H1 (cell line): ENCODE measurements at regions not wholly inside any gene's neighbourhood (a gene's known extent, or its start where the extent isn't known, plus 50 kb on each side); places are given as distances from the start of the nearest gene placed in this dataset.

Experiments
- CTCF ChIA-PET: fragments of 300-600 bp; sonication (Branson Sonifier 250); formaldehyde crosslinking; loops from one replicate; lab custom pipeline; 2021; ENCODE audit not compliant: partially characterized antibody; lab: Charles Lee
- POLR2A ChIA-PET: fragments of 300-600 bp; sonication (Branson Sonifier 250); formaldehyde crosslinking; loops from one replicate; lab custom pipeline; 2021; ENCODE audit warnings: inconsistent platforms; ENCODE audit not compliant: partially characterized antibody; lab: Charles Lee
- DNase-seq, 2 experiments: peaks; one replicate each; pipeline versions ENCODE4 v3.0.0 to v3.0.0-alpha.2; 2010 to 2022; ENCODE audit warnings: low spot score in 2 of 2, low read depth in 1 of 2, mixed read lengths in 1 of 2
- FAIRE-seq: peaks from 2 replicates; lab custom pipeline; 2011; peaks lifted over from hg19 to GRCh38; lab: Jason Lieb, UNC
- H2AFZ ChIP-seq: 2 replicates; pipeline ENCODE4 v1.8.1; 2012; ENCODE audit warnings: low read length, inconsistent platforms
- H2AK5ac ChIP-seq: 2 replicates; pipeline ENCODE4 v1.6.1; 2013; ENCODE audit warnings: low read depth, low read length
- H2BK120ac ChIP-seq: replicated peaks from 2 replicates; pipeline ENCODE3; 2013; ENCODE audit warnings: low read depth, low read length, inconsistent platforms
- H2BK12ac ChIP-seq: 2 replicates; pipeline ENCODE4 v1.6.1; 2013; ENCODE audit warnings: low read depth, low read length
- H2BK15ac ChIP-seq: 2 replicates; pipeline ENCODE4 v1.6.1; 2013; ENCODE audit warnings: low read length
- H2BK20ac ChIP-seq: 2 replicates; pipeline ENCODE4 v1.6.1; 2013; ENCODE audit warnings: low read length
- H2BK5ac ChIP-seq: 2 replicates; pipeline ENCODE4 v1.6.1; 2013; ENCODE audit warnings: low read depth, low read length
- H3K14ac ChIP-seq: 2 replicates; pipeline ENCODE4 v1.6.1; 2013; ENCODE audit warnings: inconsistent platforms; ENCODE audit not compliant: insufficient read length
- H3K18ac ChIP-seq: 2 replicates; pipeline ENCODE4 v1.6.1; 2013; ENCODE audit warnings: low read length; ENCODE audit errors: extremely low read depth
- H3K23ac ChIP-seq: 2 replicates; pipeline ENCODE4 v1.6.1; 2013; ENCODE audit warnings: inconsistent platforms; ENCODE audit not compliant: insufficient read length
- H3K23me2 ChIP-seq: 2 replicates; pipeline ENCODE4 v1.6.1; 2013; ENCODE audit warnings: low read depth, low read length
- H3K27ac ChIP-seq: 2 replicates; pipeline ENCODE4 v1.6.1; 2011; ENCODE audit warnings: low read depth, low read length, inconsistent platforms
- H3K27me3 ChIP-seq, 4 experiments: replicated peaks in 1 of 4; 1 replicate in 1 of 4; 2 replicates in 3 of 4; pipeline versions ENCODE4 v1.6.1 to v1.8.1; 2011 to 2013; ENCODE audit warnings: low read length in 3 of 4, mild to moderate bottlenecking in 3 of 4, inconsistent platforms in 2 of 4, mixed read lengths in 2 of 4, moderate library complexity in 1 of 4; ENCODE audit not compliant: control insufficient read depth in 3 of 4, insufficient read depth in 3 of 4; ENCODE audit errors: extremely low read depth in 1 of 4
- H3K36me3 ChIP-seq, 4 experiments: 2 replicates each; pipeline versions ENCODE4 v1.6.1 to v1.8.1; 2011 to 2013; ENCODE audit warnings: mild to moderate bottlenecking in 4 of 4, low read length in 3 of 4, moderate library complexity in 2 of 4, control low read depth in 1 of 4, inconsistent platforms in 1 of 4; ENCODE audit not compliant: insufficient read depth in 4 of 4, control insufficient read depth in 2 of 4
- H3K4ac ChIP-seq: replicated peaks from 2 replicates; pipeline ENCODE3; 2013; ENCODE audit warnings: low read length, low read depth, mixed read lengths, inconsistent platforms; ENCODE audit not compliant: insufficient read length
- H3K4me1 ChIP-seq, 4 experiments: replicated peaks in 1 of 4; 1 replicate in 1 of 4; 2 replicates in 3 of 4; pipeline versions ENCODE4 v1.6.1 to v1.8.1; 2011 to 2013; ENCODE audit warnings: low read length in 3 of 4, inconsistent platforms in 2 of 4, mixed read lengths in 1 of 4; ENCODE audit not compliant: insufficient read depth in 4 of 4, control insufficient read depth in 3 of 4
- H3K4me2 ChIP-seq, 2 experiments: 2 replicates each; pipeline versions ENCODE4 v1.6.1 to v1.8.1; 2011 to 2013; ENCODE audit warnings: low read depth in 2 of 2, low read length in 2 of 2, control low read depth in 1 of 2, inconsistent platforms in 1 of 2, mild to moderate bottlenecking in 1 of 2; ENCODE audit not compliant: insufficient read depth in 1 of 2
- H3K4me3 ChIP-seq, 4 experiments: fragments of 200-600, 300-600 bp in 1 of 4; sonication (generic), shearing (Covaris generic), sonication (Bioruptor Twin) in 1 of 4; 2 replicates each; pipeline versions ENCODE4 v1.5.1 to v1.8.1; 2011 to 2016; ENCODE audit warnings: low read length in 4 of 4, low read depth in 3 of 4, control low read depth in 2 of 4, inconsistent platforms in 2 of 4, mild to moderate bottlenecking in 2 of 4, mixed read lengths in 1 of 4, moderate library complexity in 1 of 4; ENCODE audit not compliant: insufficient read depth in 2 of 4; ENCODE audit errors: extremely low read depth in 1 of 4
- H3K56ac ChIP-seq: replicated peaks from 2 replicates; pipeline ENCODE3; 2013; ENCODE audit warnings: low read depth, mild to moderate bottlenecking, mixed read lengths, low read length, inconsistent platforms; ENCODE audit not compliant: insufficient read length
- H3K79me1 ChIP-seq: 2 replicates; pipeline ENCODE4 v1.6.1; 2013; ENCODE audit warnings: low read depth, low read length, control low read depth
- H3K79me2 ChIP-seq, 2 experiments: 2 replicates each; pipeline versions ENCODE4 v1.6.1 to v1.8.1; 2012 to 2013; ENCODE audit warnings: low read length in 2 of 2, mild to moderate bottlenecking in 2 of 2, inconsistent platforms in 1 of 2; ENCODE audit not compliant: insufficient read depth in 2 of 2, control insufficient read depth in 1 of 2
- H3K9ac ChIP-seq, 4 experiments: replicated peaks in 1 of 4; 1 replicate in 1 of 4; 2 replicates in 3 of 4; pipeline versions ENCODE4 v1.6.1 to v1.8.1; 2011 to 2013; ENCODE audit warnings: low read depth in 3 of 4, low read length in 3 of 4, control low read depth in 2 of 4, mild to moderate bottlenecking in 2 of 4, moderate library complexity in 2 of 4, inconsistent platforms in 1 of 4; ENCODE audit errors: extremely low read depth in 1 of 4
- H3K9me3 ChIP-seq, 2 experiments: 2 replicates each; pipeline versions ENCODE4 v1.6.1 to v1.8.1; 2012 to 2013; ENCODE audit warnings: mild to moderate bottlenecking in 2 of 2, moderate library complexity in 2 of 2, control low read depth in 1 of 2, inconsistent platforms in 1 of 2, low read depth in 1 of 2, low read length in 1 of 2, mixed read lengths in 1 of 2; ENCODE audit not compliant: insufficient read depth in 2 of 2
- H4K20me1 ChIP-seq, 2 experiments: replicated peaks in 1 of 2; 2 replicates each; pipeline versions ENCODE3 to v1.8.1; 2011 to 2013; ENCODE audit warnings: inconsistent platforms in 2 of 2, low read length in 2 of 2, mild to moderate bottlenecking in 1 of 2; ENCODE audit not compliant: insufficient read depth in 2 of 2, control insufficient read depth in 1 of 2
- H4K5ac ChIP-seq: 2 replicates; pipeline ENCODE4 v1.6.1; 2013; ENCODE audit warnings: low read length, low read depth, mixed read lengths, inconsistent platforms; ENCODE audit not compliant: insufficient read length
- H4K8ac ChIP-seq: 2 replicates; pipeline ENCODE4 v1.8.0; 2013; ENCODE audit warnings: mild to moderate bottlenecking, moderate library complexity, low read length, inconsistent platforms; ENCODE audit not compliant: insufficient read depth; ENCODE audit errors: extremely low read depth
- H4K91ac ChIP-seq: replicated peaks from 2 replicates; pipeline ENCODE3; 2013; ENCODE audit warnings: low read length, mixed read lengths, inconsistent platforms; ENCODE audit not compliant: insufficient read length
- HDAC2 ChIP-seq, 2 experiments: fragments of 300-600 bp in 1 of 2; sonication (generic) in 1 of 2; IDR thresholded peaks; 2 replicates each; pipeline ENCODE4 v1.6.1; 2011 to 2012; ENCODE audit warnings: low read depth in 2 of 2, low read length in 2 of 2, mild to moderate bottlenecking in 2 of 2, moderate library complexity in 2 of 2, borderline replicate concordance in 1 of 2, inconsistent platforms in 1 of 2
- NANOG ChIP-seq: IDR thresholded peaks from 2 replicates; pipeline ENCODE4 v1.6.1; 2011; ENCODE audit warnings: low read length, low read depth, mild to moderate bottlenecking, inconsistent platforms; ENCODE audit not compliant: insufficient read depth, poor library complexity, severe bottlenecking
- NRF1 ChIP-seq: IDR thresholded peaks from 2 replicates; pipeline ENCODE4 v1.6.1; 2011; ENCODE audit warnings: mild to moderate bottlenecking, low read depth, low read length, improper control_type of control experiment
- whole genome bisulfite sequencing, 2 experiments: shearing (Covaris generic) in 1 of 2; methylation state at CpG; one replicate each; pipeline versions ENCODE4 v1.1.6 to v1.1.7; 2013 to 2015; ENCODE audit warnings: low lambda C conversion rate in 2 of 2, mixed read lengths in 2 of 2, inconsistent platforms in 1 of 2, low coverage in 1 of 2, missing lambda C conversion rate in 1 of 2; ENCODE audit not compliant: insufficient replicate concordance in 2 of 2, insufficient coverage in 1 of 2, insufficient read length in 1 of 2; ENCODE audit errors: extremely low coverage in 1 of 2, missing lambda C conversion rate in 1 of 2; 5-methylcytosine and 5-hydroxymethylcytosine counted together

DNA sequence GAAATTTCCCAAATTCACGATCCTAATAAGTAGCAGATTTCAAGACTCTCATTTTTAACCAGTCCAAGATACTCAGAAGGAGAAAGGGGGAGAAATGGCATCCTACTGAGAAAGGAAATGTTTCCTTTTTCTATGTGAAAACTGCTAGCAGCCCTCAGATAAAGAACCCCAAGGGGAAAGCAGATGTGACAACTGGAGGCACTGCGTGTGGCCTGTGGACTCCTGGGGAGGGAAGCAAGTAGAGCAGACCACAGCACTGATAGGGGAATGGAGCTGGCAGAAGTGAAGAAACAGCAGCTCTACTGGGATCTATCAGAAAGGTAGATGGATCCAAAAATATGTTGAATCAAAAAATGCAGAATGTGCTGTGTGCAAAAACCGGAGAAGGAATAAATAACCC lies 239.7 kb upstream of the API5 start:
- Histone ChIP-seq H3K9me3 (peaks cover 3 to 7% of the 10 kb centered on the region in 2 experiments; a peak in 3 of 4 replicates), H2BK15ac (no peak overlapping the region), H3K36me3 (no peaks in the 10 kb centered on the region), H2BK12ac (no peak overlapping the region), H4K8ac (no peak overlapping the region), H3K4me1 (peaks cover 0 to 10% (median 1%) of the 10 kb centered on the region in 4 experiments; a peak in 1 of 7 replicates), H3K4me3 (peak overlapping the region in 1 of 4 experiments; percentile 36; a peak in 1 of 8 replicates), H3K79me1 (no peaks in the 10 kb centered on the region), H3K4me2 (peak overlapping the region in 1 of 2 experiments; percentile 39; a peak in 1 of 4 replicates), H3K23ac (no peak overlapping the region), H3K14ac (no peak overlapping the region), H2BK120ac (no peak overlapping the region), H2BK20ac (no peak overlapping the region), H3K18ac (no peak overlapping the region), H2BK5ac (no peak overlapping the region; the same call in 1 of the 2 replicates), H3K27me3 (no peaks in the 10 kb centered on the region), H3K4ac (no peak overlapping the region), H4K20me1 (no peaks in the 10 kb centered on the region), H4K5ac (no peak overlapping the region), H3K9ac (no peak overlapping the region), H3K79me2 (no peaks in the 10 kb centered on the region), H3K56ac (no peak overlapping the region), H3K23me2 (no peaks in the 10 kb centered on the region), H4K91ac (no peak overlapping the region), H2AFZ (no peak overlapping the region), H3K27ac (no peak overlapping the region), H2AK5ac (no peak overlapping the region)
- FAIRE-seq (no peak), DNase-seq (peak in 1 of 2 experiments; percentile 29)
- ChIA-PET CTCF (no interaction called here), POLR2A (no interaction called here)
- TF ChIP-seq NANOG (peak; percentile 38), NRF1 (no peak), HDAC2 (IDR thresholded peaks at IDR 0.05; ENCODE audit: borderline replicate concordance in 1 of 2, low read depth in 2 of 2, low read length in 2 of 2) (peak in 1 of 2 experiments; percentile 13; a peak in 1 of 4 replicates)
- WGBS, 2 experiments = 48% methylated on average over 3 of the region's 3 CpGs; no CpG with 5 or more reads in 1 of the 2 experiments
